HTR-8/SVneo (cell line): ENCODE measurements at regions not wholly inside any gene's neighbourhood (a gene's known extent, or its start where the extent isn't known, plus 50 kb on each side); places are given as distances from the start of the nearest gene placed in this dataset.
A peak's percentile ranks its signal among the peaks of the same experiment; 100 is the strongest.

ENCODE experiments used
- DNase-seq: peaks from one replicate; pipeline ENCODE4 v3.0.0; 2011; ENCODE audit warnings: low spot score, mixed read lengths; ENCODE audit not compliant: insufficient read length
- FAIRE-seq: peaks from 2 replicates; lab custom pipeline; 2011; peaks lifted over from hg19 to GRCh38; lab: Jason Lieb, UNC

DNA sequence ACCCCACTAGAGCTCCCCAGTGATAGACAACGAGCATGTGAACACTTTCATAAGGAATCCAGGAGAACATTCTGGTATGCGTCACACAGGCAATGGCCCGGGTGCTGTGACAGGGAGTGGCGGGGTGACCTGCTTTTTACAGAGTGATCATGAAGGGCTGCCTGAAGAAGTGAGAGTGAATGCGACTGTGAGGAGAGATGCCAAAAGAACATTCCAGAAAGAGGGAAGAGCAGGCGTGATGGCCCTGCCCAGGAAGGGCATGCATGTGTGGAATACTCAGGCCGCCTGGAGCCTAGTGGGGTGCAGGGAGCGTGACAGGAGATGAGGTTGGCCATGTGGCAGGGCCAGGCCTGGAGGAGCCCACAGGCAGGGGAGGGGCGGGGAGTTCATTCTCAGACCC is 53.8 kb downstream of the FZD10 start:
- DNase-seq = no peak
- FAIRE-seq = no peak

DNA sequence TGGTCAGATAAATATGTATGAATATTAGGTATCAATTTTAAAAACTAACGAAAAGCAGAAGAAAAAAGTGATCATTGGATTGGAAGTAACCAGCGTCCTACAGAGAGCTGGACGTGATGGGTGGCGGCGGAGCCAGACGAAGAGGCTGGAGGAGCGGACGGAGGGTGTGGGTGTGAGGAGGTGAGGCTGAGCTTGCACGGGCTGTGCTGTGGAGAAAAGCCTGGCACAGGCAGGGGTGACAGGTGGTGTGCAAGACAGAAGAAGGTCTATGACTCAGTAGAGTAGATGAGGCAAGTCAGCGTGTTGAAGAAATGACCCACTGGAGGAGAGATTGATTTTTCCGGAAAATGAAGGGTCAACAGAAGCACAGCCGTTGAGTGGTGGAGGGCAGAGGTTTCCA is 56.4 kb downstream of the FZD10 start:
- FAIRE-seq = no peak

DNA sequence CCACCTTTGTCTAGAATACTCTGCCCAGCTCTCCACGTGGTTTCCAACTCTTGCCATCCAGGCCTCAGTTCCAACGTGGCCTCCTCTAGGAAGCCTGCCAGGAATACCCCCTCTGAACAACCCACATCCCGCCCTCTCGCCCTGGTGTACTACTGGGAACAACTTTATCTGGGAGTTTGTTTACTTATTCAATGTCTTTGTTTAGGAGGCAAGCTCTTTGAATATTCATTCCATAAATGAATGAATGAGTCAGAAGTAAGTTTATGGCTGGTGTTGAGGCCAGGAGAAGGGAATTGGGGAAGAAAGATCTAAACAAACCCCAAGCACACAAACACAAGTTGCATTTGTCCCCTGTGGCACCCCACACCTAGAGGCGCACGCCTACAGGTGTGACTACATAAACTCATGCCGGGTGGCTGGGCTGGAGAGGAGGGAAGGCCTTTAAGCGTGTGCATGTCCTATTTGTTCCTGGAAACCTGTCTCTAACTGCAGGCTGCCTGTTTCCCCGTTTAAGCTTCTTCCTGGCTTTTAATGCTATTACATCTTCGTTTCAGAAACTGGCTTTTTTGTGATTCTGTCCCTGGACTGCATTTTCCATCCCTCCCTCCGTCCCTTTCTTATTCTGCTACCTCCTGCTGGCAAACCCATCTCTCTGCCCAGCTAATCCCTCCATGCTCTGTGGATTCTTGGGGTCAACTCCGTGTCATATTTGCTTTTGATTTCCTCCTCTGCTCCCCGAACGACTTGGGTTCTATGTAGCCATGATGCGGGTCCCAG is 57.9 kb downstream of the FZD10 start:
- no peak for FAIRE-seq

More for the DNA sequence above, 56.4 kb downstream of the FZD10 start:
- no peak for DNase-seq

DNA sequence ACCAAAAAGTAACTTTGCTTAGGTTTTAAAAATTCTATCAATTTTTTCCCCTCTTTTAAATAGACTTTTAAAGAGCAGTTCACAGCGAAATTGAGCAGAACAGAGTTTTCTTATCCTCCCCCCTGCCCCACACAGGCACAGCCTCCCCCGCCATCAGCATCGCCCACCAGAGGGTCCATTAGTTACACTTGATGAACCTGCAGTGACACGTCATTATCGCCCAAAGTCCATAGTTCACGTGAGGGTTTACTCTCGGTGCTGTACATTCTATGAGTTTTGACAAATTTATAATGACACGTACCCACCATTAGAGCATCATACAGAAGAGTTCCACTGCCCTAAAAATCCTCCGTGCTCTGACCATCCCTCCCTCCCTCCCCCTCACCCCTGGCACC is 58.4 kb downstream of the FZD10 start:
- FAIRE-seq (no peak), DNase-seq (no peak)

More for the DNA sequence above, 57.9 kb downstream of the FZD10 start:
- DNase-seq = no peak

DNA sequence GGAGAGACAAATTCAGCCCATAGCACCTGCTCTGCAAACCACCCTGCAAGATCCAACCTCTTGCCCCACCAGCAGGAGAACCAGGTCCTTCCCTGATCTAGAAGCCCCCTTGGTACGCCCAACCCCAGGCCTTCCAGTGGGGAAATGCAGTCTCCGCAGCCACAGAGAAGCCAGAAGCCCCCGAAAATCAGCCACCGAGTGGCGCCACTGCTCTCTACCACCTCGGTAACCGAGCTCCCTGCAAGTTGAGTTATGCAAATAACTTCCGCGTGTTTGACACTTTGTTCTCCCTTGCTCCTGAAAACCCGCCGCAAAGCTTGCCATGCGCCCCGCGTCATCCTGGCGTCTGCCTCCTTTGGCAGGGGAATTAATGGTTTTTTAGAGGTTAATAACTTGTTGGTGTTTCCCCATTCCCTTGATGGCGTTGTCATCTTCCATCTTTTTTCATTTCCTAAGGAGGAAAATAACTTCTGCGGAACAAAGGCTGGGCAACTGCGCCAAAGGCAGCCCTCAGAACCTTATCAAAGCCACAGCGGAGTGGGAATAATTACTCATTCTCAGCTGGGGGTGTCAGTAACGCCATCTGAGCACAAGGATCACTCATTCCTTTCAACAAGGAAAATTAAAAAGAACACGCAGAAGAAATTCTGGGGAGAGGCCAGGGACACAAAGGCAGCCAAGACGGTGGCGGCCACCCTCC is 60.4 kb downstream of the FZD10 start:
- FAIRE-seq (no peak), DNase-seq (no peak)

DNA sequence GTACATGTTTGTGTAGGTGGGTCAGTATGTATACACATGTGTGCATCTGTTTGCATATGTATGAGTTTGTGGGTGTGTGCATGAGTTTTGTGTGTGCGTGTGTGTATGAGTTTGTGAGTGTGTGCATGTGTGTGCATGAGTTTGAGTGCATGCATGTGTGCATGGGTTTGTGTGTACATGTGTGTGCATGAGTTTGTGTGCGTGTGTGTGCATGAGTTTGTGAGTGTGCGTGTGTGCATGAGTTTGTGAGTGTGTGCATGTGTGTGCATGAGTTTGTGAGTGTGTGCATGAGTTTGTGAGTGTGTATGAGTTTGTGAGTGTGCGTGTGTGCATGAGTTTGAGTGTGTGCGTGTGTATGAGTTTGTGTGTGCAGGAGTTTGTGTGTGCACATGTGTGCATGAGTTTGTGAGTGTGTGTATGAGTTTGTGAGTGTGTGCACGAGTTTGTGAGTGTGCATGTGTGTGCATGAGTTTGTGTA is 61.5 kb downstream of the FZD10 start:
- FAIRE-seq = peak; percentile 83

DNA sequence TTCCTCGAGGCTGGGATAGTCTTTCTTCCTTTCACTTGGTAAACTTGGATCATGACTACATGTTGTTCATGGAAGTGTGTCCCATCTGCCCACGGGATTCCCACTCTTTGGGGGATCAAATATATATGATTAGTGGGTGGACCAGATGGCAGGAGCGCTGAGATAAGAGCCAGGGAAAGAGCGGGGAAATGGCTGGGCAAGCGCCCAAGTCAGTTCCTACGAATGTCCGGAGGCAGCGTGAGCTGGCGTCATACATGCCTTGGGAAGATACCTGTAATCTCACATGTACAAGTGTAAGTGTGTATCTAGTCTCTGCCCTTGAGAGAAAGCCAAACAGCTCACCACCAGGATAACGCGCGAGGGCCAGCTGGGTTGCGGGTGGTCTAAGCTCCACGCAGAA is 62.3 kb downstream of the FZD10 start:
- no peak for FAIRE-seq
- no peak for DNase-seq

More for the DNA sequence above, 61.5 kb downstream of the FZD10 start:
- no peak for DNase-seq

DNA sequence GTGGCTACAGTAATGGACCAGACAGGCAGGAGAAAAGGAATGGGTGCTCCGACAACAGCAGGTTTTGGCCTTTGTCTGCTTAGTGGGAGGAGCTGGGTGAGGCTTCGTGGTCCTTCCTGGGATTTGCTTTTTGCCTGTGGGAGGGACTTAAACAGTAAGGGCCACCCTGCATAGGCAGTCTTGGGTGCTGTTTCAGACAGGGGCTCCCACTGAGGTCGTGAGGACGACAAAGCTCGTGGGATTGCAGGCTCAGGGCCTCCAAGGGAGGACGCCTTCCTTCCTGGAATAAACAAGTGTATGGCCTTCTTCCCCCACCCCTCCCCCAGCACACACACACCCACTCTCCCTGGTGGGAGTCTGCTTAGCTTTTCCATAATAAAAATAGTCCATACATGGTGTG is 63.1 kb downstream of the FZD10 start:
- FAIRE-seq (no peak), DNase-seq (no peak)

DNA sequence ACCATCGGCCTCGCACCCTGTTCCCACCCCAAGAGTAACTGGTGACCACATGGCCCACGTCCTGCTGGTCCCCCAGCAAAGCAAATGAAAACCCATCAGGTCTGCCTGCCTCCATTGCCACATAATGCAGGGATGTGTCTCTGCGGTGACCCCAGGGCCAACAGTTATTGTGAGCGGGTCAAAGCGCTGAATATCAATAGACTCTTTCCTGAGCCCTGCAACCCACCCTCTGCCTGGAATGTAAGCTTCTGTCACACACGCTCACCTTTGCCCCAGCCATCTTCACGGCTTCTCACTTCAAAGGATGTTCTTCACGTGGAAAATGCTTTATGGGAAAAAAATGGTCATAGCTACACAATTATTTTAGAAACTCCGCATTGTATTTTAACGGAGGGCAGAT is 63.9 kb downstream of the FZD10 start:
- no peak for DNase-seq
- no peak for FAIRE-seq

DNA sequence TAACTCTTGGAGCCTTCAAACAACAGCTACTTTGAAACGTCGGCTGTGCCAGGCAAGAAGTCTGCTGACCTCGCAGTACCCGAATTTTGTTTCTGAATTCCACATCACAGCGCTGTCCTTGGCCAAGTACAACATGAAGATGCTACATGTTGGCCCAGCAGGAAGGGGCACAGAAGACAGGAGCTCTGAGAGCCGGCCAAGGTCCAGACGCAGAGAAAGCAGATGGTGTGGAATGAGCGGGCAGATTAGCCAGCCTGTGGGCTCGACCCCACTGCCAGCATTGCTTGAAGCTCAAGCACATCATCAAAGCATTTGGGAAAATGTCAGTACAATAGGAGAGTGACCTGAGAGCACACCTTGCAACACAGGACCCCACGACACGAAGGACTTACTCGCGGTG is 64.5 kb downstream of the FZD10 start:
- no peak for DNase-seq
- FAIRE-seq = no peak

DNA sequence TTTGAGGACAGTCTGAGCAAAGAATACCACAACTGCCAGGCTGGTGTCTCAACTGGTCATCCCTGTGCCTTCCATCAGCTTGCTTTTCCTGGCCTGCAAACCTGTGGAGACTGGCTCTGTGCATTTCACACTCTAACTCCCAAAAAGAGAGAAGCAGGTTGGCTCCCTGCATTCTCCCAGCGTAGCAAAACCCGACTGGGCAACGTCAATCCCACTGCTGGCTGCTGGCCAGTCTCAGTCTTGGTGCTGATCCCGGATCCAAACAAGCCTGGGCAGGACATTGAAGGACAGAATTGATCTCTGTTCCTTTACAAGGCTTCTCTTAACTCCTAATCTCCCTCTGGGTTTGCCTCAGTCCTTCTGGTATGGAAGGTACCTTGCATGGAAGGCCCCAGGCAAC is 65.4 kb downstream of the FZD10 start:
- FAIRE-seq = no peak
- DNase-seq = no peak

DNA sequence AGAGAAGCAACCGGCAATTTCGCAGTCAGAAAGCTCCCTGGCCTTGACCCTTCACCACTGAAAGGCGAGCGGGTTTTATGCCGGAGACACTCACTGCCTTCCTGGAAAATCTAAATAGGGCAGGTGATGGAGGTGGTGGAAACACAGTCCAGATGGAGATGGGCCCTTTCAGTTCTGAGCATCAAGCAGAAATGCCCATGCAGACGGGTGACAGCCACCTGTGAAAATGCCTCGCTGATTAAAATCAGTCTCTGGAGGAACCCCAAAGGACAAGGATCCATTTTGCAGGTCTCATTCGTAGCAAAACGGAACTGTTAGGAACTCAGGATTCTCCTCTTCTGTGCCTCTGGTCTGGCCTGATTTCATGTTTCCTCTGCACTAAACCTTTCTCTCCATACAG is 74.2 kb downstream of the FZD10 start:
- FAIRE-seq = no peak

DNA sequence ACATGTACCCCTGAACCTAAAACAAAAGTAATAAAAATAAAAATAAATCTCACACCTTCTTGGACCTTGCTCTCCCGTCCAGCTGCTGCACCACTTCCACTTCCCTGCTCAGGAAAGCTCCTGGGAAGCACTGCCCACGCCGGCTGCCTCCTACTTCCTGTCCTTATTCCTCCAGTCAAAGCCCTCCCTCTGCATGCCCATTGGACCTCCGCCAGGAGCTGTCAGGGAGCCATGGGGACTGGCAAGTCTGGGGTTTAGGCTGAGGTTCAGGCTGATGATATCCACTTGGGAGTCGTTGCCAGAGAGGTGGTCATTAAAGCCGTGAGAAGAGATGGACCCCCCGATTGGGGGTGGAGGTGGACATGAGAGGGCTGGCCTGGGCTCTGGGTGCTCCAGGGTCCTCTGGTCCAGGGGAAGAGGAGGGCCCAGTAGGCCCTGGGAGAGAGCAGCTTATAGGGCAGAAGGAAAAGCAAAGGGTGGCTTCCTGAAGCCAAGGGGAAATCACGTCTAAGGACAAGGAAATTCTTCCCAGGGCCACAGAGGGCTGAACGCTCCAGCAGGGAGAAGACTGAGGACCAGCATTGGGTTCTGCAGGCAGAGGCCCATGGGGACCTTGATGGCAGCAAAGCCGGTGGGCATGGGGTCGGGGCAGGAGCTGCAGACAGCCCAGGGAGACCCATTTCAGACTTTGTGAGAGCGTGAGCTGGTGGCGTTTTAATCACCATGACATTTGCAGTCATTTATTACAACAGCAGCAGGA is 78.7 kb downstream of the FZD10 start:
- no peak for FAIRE-seq
- no peak for DNase-seq

More for the DNA sequence above, 74.2 kb downstream of the FZD10 start:
- no peak for DNase-seq

DNA sequence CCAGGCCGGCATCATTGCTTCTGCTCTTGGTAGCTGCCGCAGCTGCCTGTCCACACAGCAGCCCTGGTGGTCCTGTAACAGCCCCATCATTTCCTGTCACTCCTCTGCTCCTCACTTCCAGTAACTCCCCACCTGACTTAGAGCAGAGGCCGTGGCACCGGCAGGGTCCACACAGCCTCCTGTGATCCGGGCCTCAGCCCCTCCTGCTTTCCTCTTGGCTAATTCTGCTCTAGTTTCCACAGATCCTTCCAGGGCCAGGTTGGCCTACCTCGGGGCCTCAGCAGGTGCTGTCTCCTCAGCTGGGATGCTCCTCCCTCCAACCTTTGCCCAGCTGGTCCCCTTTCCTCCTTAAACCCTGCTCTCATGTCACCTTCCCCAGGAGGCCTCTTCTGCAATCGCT is 80.2 kb downstream of the FZD10 start:
- FAIRE-seq = no peak
- DNase-seq = no peak

DNA sequence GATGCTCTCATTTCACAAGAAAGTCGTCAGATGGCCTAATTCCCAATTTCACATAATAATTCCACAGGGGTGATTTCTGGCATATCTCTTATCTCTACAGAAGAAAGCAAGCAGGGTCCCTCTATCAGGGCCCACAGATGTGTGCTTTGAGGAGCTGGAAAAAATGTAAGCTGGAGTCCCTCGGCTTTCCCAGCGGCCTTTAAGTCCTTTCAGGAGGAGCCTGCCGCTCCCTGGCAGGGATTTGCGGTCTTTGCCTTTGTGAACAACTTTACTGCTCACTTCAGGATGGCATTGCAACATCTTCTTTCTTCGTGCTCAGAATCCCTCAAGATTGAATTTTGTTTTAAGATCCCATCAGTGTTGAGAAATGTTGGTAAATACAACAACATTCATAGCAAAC is 83.0 kb downstream of the FZD10 start:
- DNase-seq (no peak), FAIRE-seq (no peak)

DNA sequence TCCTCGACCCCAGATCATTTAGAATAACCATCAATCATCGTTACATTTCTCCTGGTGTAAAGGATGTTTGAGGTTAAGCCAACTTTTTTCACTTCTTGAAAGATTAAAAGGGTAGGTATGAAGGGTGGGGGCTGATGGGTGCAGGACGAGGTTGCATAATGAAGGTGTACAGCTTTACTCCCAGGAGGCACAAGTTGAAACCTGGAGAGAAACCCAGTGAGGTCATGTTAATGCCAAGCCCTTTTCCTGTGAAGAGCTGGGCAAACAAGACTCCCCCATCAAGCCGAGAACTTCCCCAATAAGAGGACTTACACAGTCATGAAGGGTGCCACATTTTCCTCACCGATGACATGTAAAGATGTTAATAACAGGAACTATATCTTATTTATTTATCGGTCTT is 84.3 kb downstream of the FZD10 start:
- no peak for FAIRE-seq

DNA sequence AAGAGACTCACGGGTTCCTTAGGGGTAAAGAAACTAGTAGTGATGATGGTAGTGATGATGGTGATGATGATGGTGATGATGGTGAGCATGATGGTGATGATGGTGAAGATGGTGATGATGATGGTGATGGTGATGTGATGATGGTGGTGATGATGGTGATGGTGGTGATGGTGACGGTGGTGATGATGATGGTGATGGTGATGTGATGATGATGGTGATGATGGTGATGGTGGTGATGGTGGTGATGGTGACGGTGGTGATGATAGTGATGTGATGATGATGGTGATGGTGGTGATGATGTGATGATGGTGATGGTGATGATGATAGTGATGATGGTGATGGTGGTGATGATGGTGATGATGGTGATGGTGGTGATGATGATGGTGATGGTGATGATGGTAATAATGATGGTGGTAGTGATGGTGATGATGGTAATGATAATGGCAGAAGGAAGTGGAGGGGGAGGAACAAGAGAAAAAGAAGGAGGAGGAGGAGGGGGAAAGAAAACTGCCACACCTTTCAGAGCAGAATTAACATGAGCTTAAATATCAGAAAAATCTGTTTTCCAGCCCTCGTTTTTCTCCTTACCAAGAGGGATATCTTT is 85.5 kb downstream of the FZD10 start:
- DNase-seq (no peak), FAIRE-seq (peak; percentile 100)

More for the DNA sequence above, 84.3 kb downstream of the FZD10 start:
- no peak for DNase-seq

DNA sequence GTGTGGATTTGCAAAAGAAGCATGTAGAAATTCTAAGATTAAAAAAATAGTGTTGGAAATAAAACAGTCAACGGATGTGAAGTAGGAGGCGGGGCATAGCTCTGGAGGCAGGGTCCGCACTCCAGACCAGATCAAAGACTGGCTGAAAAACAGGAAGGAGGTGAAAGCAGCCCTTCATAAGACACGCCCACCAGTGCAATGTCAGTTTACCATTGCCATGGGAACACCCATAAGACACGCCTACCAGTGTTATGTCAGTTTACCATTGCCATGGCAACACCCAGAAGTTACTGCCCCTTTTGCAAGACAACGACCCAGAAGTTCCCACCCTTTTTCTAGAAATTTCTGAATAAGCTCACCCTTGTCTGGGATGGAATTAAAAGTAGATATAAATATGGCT is 87.1 kb downstream of the FZD10 start:
- FAIRE-seq = no peak

DNA sequence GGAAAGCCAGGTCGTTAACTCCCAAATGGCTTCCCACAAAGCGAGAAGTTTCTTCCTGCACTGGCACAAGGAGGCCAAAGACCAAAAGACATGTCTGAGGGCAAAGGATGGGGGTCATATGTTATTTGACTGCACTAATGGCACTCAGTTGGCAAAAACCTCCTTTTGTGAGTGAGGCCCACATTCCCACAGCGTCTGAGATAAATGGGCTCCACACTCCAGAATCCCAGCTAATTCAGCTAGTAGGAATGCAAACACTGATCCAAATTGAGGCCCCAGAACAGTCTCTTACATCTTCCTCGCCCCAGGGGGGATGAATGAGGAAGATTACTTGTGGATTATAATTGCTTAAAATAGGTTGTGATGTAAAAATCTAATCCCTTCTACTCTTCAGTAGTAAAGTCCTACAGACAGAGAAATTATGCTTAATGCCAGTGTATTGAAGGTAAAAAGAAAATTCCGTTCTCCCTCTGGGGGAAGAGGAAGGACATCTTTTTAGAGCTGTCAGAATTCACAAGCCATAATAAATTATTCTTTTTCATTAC is 86.4 kb upstream of the PIWIL1 start:
- no peak for DNase-seq
- FAIRE-seq = no peak

More for the DNA sequence above, 87.1 kb downstream of the FZD10 start:
- no peak for DNase-seq

DNA sequence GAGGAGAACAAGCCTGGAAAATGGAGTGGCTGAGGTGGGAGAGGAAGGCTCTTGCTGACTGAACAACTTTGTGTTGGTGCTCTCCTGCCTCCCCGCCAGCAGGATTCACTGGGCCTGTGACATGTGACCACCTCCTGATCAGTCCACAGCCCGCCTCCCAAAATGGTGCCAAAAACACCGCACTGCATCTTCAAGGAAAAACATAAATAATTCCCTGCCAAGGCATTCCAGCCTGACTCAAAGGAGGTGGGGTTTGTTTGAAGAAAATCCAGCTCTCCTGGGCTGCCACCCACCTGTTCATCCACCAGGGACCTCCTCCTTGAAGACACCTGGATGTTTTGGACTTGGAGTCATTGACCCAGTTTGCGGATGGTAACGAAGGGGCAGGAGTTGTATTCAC is 83.8 kb upstream of the PIWIL1 start:
- FAIRE-seq (no peak), DNase-seq (no peak)
